Amniotic stem cell (primary cell): ENCODE measurements at regions not wholly inside any gene's neighbourhood (a gene's known extent, or its start where the extent isn't known, plus 50 kb on each side); places are given as distances from the start of the nearest gene placed in this dataset.
"Not testable (repeated sequence)": the region's sequence is repeated elsewhere in the genome, so short reads cannot be mapped to it uniquely, and the experiment has no call there.

Source experiments
- DNase-seq: peaks from one replicate; lab custom pipeline; 2025; lab: John Stamatoyannopoulos, UW

DNA sequence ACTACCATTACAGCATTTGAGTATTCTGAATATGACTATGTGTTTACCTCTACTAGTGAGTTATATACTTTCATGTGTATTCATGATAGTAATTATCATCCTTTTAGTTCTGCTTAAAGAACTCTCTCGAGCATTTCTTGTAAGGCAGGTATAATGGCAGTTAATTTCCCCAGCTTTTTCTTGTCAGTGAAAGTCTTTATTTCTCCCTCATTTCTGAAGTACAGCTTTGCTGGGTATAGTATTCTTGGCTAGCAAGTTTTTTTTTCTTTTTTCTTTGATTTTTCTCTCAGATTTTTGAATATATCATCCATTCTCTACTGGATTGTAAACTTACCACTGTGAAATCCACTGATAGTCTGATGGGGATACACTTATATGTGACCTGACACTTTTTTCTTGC lies 165.9 kb upstream of the ARHGAP5 start:
- no peak for DNase-seq

DNA sequence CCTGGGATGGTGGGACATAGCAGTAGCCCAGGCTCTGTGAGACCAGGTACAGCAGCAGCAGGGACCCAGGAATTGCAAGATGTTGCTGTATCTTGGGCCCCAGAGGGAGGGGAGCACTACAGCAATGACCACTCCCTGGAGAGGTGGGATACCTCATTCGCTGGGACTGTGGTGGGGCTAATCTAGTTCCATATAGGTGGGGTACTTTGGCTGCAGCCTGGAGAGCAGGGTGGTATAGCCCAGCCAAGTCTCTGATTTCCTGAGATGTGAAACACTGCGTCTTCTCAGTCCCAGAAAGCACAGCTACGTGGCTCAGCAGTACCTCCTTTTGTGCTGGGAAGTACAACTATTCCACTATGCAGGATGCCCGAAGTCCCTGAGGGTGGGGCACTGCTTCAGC lies 163.7 kb upstream of the ARHGAP5 start:
- no peak for DNase-seq

DNA sequence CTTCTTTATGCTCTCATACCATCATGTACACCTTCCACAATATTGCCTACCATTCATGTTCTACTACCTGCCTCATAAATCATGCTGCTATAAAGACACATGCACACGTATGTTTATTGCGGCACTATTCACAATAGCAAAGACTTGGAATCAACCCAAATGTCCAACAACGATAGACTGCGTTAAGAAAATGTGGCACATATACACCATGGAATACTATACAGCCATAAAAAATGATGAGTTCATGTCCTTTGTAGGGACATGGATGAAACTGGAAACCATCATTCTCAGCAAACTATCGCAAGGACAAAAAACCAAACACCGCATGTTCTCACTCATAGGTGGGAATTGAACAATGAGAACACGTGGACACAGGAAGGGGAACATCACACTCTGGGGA lies 158.8 kb upstream of the ARHGAP5 start:
- DNase-seq, result not testable (repeated sequence)

DNA sequence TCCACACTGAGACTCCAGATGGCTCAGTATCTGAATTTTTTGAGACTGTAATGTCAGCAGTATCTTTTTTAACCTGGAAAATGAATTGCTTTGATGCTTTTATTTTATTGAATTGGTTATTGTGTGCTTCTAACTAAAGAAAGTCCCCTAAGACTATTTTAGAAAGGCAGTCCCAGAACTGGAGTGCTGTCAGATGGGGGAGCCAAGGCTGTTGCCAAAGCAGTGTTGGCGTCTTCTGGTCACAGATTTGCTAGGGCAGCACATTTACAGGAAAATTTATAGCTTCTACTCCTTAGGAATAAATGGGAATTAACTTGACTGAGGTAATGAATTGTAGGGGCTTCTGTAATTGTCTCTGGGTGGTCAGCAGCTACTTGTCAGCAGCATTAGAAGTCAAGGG lies 157.1 kb upstream of the ARHGAP5 start:
- no peak for DNase-seq

DNA sequence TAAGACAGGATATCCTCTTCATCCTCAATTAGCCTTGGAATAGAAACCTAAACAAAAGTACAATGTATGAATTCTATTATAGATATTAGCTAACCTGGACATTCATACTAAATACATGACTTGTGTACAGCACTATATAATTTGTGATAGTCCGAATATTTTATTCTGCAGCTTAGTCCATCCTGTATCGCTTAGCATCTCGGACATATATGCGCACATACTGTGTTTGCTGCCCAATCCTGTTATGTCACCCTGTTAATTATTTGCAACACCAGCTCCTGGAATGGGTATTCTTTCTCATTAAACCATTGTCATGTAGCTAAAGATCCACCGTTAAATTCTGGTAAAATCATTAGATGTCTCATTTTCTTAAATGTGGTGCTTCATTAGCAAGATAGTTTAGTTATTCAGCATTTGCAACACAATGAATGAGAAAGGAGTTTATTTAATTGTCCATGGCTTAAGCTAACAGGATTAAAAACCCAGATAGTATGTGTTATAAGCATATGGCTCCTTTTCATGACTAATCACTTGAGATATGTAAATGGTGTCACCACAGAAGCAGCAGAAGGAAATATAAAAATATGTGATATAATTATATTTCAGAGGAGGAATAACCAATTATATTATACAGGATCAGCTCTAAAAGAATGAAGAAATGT lies 156.0 kb upstream of the ARHGAP5 start:
- no peak for DNase-seq

DNA sequence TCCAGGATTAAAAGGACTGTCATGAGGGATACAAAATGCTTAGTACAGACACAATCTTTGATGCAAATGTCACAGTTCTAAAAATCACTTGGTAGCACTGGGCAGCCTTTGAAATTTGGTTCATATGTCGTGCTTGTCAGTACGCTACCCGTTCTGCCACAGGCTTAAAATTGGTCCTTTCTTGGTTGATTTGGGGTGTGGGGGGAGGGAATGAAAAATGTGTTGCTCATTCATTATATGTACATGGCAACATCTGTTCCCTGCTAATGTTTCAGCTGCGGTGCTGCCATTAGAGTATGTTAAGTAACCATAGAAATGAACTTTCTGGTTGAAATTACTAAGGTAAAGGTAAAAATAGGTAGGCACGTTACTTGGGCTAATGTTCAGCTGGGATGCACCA lies 155.4 kb upstream of the ARHGAP5 start:
- DNase-seq, result no peak

DNA sequence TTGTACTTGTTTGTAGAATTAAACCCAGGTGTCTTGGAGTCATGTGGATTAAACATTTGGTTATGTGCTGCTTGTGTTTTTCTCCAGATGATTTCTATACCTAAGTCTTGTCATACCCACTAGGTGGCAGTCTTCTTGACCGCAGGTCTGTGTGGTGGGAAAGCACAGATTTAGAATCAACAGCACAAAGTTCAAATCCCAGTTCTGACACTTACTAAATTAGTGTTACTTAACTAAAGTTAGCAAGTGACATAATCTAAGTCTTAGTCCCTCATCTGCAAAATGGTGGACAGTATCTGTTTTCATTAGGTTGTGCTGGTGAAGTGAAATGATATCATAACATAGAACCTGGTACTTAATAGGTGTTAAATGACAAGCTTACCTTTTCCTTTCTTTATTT lies 151.0 kb upstream of the ARHGAP5 start:
- DNase-seq, result peak; percentile 34

DNA sequence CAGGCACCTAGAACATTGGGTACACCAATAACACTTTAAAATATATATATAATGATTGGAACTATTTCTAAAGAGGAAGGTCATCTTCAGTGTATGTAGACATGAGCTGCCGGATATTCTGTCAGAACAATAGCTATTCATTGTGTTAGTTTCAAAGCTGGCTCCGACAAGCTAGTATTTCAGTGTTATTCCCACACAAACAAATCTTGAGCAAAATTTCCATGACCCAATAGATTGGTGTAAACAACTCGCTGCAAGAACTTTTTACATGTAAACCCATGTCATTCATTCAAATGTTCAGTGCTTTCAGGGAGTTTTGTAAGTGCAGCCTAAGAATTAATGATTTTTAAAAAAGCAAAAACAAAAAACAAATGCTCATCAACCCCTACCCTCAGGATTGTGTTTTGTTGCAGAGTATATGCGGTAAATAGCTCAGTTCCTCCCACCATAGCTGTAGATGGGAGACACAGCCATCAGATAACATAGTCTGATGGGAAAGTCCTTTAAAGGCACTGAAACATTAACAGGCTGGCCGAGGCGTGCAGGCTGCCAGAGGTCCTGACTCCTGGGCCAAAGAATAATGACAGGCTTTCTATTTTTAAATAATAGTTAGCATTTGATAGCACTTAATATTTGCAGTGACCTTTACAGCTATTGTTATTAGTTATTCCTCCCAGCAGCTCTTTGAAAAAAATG lies 150.3 kb upstream of the ARHGAP5 start:
- DNase-seq, result no peak

DNA sequence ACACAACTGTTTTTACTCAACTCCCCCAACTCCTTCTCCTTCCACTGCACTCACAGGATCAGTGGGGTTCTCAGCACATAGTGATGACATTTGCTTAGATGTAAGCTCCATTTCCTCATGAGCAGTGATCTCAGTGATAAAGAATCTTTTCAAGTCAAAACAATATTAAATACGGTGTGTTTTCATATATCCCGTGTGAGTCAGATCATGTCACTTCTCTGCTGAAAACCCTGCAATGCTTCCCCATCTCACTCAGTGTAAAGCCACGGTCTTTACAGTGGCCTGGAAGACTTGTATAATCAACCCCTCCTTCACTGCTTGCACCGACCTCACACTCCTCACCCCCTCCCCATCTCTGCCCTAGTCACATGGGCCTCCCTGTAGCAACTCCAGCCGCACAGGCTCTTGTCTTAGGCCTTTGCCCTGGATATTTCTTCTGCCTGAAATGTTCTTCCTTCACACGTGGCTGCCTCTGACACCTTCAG lies 149.7 kb upstream of the ARHGAP5 start:
- peak; percentile 36 for DNase-seq

DNA sequence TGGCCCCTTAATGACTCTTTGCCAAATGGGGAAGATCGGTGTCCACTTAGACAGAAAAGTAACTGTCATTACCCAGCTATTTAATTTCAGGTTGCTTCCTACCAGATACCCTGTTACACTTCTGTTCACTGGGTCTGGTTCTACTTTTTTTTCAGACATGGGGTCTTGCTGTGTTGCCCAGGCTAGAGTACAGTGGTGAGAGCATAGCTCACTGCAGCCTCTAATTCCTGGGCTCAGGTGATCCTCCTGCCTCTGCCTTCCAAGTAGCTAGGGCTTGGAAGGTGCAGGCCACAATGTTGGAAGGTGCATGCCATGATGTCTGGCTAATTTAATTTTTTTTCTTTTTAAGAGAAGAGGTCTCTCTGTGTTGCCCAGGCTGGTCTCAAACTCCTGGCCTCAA lies 147.0 kb upstream of the ARHGAP5 start:
- no peak for DNase-seq

DNA sequence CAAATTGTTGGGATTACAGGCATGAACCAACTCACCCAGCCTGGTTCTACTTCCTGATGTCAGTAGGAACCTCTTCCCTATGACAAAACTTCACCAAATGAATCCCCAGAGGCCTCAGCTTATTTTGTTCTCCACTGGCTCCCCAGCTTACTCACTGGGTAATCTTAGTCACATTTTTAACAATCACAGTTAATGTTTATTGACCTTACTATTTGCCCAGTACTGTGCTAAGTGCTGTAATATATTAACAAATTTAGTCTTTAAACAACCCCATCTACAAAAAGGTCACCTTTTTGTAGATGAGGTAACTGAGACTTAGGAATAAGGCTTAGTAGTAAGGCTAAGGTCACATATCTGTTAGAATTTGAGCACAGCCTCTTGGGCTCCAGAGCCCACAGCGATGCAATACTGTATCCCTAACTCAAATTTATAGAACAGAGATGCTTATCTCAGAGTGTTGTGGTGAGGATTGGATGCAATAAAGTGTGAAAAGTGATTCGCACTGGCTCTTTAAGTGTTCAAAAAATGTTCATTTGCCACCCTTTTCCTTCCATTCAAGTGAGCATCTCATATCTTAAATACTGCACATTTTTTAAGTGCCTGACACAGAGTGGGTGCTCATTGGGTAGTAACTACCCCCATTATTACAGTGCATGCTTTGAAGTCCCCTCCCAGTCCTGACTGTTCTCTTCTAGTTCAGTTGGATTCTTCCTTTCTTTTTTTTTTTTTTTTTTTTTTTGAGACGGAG lies 146.4 kb upstream of the ARHGAP5 start:
- no peak for DNase-seq

DNA sequence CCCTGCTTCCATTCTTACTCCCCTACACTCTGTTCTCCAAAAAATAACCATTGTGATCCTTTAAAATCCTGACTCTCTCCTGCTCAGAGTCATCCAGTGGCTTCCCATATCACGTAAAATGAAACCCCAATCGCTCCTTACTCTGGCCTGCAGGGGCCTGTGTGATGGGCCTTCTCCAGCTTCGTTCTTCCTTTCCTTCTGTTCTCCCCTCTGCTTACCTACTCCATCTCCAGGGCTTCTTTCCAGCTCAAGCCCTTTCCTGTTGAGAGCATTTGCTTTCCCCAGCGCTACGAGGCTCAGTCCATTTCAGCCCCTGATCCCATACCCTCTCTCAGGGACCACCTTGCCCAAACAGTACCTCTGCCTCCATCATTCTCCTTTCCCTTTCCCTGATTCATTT lies 144.4 kb upstream of the ARHGAP5 start:
- no peak for DNase-seq

DNA sequence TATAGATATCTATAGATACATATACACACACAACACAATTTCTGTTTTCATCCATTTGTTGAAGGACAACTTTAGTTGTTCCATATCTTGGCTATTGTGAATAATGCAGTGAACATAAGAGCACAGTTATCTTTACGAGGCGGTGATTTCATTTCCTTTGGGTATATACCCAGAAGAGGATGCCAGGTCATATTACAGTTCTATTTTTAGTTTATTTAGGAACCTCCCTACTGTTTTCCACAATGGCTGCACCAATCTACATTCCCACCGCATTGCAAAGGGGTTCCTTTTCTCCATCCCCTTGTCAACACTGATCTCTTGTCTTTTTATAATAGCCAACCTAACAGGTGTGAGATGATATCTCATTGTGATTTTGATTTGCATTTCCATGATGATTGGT lies 143.4 kb upstream of the ARHGAP5 start:
- no peak for DNase-seq

DNA sequence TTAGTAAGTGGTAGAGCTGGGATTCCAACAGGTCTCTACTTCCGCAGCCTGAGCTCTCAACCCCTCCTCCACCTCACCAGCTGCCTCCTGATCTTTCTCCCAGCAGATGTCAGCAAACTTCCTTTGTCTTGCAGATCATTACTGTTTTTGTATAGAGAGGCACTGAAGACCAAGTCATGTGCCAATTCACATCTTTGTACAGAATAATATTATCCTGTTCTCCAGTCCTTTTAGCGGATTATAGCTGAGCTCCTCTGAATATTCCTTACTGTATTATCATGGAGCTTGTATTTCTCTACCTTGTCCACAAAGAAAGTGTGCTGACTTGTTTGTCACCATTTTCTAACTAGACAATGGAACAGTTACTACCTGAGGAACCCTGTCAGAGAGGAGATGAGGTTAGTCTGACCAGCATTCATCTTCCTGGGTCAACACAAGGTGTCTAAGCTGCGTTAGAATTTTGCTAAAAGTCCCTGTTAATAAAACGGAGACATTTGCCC lies 142.3 kb upstream of the ARHGAP5 start:
- no peak for DNase-seq

DNA sequence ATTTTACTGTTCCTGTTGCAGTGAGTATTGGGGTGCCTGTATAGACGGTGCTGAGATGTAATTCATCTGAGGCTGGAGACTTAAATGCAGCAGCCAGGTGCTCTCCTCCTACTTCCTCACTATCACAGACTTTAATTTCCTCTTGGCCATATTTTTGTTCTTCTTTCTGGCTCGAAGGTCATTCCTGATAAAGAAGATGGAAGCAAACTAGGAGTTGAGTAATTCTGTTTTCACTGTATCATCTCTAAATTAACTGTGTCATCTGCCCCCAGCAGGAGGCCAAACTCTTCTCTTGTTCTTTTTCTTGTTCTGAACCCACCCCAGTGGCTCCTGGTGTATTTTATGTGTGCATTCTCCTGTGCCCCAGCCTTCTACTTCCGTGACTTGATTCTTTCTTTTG lies 141.7 kb upstream of the ARHGAP5 start:
- DNase-seq, result no peak

DNA sequence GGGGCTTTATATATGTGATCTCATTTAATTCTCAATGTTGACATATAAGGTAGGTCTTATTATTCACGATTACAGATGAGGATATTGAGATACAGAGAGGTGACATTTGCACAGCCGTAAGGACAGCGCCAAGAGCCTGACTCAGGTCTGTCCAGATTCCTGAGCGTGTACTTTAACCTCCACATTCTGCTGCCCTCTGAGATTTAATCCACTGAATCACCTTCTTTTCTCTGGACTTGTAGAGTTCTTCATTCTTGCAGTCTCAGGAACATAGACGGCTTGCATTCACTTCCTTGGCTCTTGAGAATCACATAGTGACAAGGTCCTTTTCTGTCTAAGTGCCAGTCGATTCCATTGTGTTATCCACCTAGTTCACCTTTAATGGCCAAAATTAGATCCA lies 141.0 kb upstream of the ARHGAP5 start:
- DNase-seq, result no peak

DNA sequence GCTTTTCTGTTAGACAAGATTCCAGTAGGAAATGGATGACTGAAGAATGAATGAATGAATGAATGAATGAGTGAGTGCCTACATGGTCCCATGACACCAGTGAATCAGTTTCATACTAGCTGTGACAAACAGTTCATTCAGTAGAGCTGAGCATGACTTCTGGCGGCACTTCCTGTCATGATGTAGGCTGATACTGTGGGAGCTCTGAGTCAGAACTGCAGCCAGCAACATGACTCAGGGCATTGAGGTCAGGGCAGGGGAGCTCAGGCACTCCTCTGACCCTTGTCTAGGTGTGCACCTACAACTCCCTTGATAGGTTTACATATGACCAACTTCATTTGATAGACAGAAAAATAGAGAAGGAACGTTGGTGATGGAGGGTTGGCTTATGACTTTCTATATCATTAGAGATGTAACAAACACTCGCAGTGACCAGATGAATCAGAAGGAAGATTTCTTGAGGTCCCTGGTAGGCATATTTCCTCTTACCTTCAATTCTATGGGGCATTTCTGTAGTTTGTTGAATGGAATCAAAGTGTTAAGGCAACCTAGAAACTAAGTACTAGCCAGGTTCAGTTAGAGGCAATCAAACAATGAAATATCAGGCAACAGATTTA lies 139.3 kb upstream of the ARHGAP5 start:
- peak; percentile 43 for DNase-seq

DNA sequence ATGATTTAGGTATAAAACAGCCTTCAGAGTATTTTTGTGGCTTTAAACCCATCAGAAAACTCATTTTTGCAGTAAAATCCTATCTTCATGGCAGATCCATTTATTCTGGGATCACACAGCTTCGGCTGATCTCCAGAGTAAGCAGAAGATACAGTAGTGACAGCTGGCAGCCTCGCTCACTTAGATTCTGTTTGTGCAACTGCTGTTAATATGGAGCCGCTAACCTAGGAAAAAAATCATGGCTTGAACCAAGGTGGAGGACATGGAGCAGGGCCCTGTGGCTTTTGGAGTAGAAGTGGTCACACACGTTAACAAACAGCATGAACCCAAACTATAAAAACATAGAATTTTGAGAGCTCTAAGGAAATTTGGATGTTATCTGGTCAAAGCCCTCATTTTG lies 137.2 kb upstream of the ARHGAP5 start:
- DNase-seq, result no peak

DNA sequence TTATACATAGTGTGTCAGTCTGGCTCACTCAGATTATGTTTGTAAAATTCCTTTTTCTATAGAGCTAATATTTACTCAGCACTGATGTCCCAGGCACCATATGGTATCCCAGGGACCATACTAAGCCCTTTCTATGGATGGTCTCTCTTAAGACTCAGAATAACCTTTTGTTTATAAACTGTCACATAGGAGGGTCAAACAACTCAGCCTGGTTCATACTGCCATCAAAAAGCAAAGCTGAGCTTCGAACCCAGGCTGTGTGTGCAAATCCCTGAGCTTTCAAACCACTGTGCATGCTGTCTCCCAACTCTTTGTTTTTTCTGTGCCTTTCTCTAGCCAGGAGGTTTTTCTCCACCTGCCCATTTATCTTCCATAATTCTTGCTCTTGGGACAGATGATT lies 135.6 kb upstream of the ARHGAP5 start:
- no peak for DNase-seq

DNA sequence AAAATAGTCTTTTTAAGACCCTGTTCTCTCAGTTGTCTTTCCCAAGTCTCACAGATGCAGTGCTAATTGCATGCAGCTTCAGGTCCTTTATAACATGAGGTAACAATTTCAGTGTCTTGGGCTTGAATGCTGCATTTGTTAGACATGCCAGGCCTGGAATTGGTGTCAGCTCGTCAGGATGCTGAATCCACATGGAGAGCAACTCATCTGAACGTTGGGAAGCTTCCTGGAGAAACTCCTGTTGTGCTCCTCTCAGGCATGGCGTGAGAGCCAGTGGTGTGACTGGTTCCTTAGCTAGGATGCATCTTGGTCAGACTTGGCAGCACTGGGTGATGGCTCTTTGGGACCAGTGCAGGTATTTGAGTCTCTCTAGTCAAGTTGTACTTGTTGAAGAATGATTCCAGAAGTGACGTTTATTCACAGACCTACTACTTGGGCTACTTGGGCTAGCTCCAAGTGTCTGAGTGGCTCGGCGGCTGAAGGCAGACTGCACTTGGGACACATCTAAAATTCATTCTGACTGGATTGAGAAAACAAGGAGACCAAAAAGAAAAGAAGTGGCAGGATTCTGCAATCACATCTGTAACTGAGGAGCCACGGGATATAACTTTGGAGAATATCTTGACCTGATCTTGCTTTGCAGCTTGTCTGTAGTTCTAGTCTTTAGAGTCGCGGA lies 134.8 kb upstream of the ARHGAP5 start:
- DNase-seq, result no peak

DNA sequence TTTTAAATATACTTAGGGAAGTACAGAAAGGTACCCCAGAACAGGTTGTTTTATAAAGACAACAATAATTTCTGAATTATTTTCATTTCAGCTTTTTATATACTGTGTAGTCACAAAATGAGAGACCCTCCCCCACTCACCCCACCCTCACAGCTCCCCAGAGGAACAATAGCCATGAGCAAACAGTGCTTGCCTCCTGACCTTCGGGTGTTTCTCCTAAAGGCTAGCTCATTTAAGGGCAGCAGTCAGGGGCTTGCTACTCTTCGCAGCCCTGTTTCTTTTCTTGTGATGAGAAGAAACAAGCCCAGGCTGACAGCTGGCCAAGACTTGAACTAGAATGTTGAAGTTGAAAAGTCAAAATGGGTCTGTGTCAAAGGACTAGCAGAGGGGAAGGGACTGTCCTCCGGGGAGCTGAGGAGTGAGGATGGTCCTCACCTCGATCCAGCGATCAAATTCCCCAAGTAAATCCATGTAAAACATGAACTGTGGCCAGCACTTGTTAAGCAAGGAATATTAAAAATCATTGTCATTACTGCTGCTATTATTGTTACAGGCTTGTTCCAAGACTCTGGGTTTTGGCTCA lies 133.8 kb upstream of the ARHGAP5 start:
- no peak for DNase-seq

DNA sequence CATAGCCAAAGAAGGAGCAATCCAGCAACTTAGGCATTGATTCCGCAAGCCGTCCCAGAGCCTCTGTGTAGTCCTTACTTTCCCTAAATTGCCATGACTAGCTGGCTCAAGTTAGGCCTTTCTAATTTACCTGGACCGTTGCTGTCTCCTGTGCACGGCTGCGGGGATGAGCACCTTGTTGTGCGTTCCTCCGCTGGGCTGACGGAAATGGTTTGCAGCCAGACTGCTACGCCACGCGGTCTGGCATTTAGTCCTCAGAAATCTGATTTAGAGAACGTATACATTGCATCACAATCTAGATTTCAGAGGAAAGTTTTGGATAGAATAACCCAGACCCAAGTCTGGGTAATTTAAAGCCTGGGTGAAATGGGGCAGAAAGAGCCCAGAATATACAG lies 133.2 kb upstream of the ARHGAP5 start:
- no peak for DNase-seq
